WTC11 (cell line): ENCODE measurements at regions not wholly inside any gene's neighbourhood (a gene's known extent, or its start where the extent isn't known, plus 50 kb on each side); places are given as distances from the start of the nearest gene placed in this dataset.

Source experiments
- ATAC-seq: fragments of 200-7000 bp; cut with Tn5 transposase; 2 replicates; pipeline ENCODE4 v1.10.0; 2021; ENCODE audit warnings: mild to moderate bottlenecking, moderate library complexity
- CTCF ChIA-PET: fragments of 300-600 bp; sonication (Branson Sonifier 250); formaldehyde crosslinking; loops from one replicate; lab custom pipeline; 2021; ENCODE audit warnings: antibody characterized with exemption; lab: Charles Lee
- POLR2A ChIA-PET: fragments of 350-600 bp; sonication (Branson Sonifier 250); formaldehyde crosslinking; loops from one replicate; lab custom pipeline; 2021; ENCODE audit warnings: antibody characterized with exemption; lab: Charles Lee
- DNase-seq: peaks from one replicate; pipeline ENCODE4 v3.0.0; 2021; ENCODE audit warnings: low spot score
- H3K27ac Mint-ChIP-seq: 2 replicates; pipeline ENCODE4 v1.8.0; 2021; ENCODE audit warnings: mixed read lengths
- H3K27me3 Mint-ChIP-seq: 2 replicates; pipeline ENCODE4 v1.8.0; 2021; ENCODE audit warnings: low read depth, mild to moderate bottlenecking, moderate library complexity, mixed read lengths
- H3K36me3 Mint-ChIP-seq: 2 replicates; pipeline ENCODE4 v1.8.0; 2021; ENCODE audit warnings: mixed read lengths
- H3K4me1 Mint-ChIP-seq: 2 replicates; pipeline ENCODE4 v1.8.0; 2022; ENCODE audit warnings: mixed read lengths
- H3K4me3 Mint-ChIP-seq: 2 replicates; pipeline ENCODE4 v1.8.0; 2021; ENCODE audit warnings: mild to moderate bottlenecking, moderate library complexity, mixed read lengths
- H3K9me3 Mint-ChIP-seq: 2 replicates; pipeline ENCODE4 v1.8.0; 2021; ENCODE audit warnings: mixed read lengths
- CREM ChIP-seq: sonication (generic); formaldehyde crosslinking; IDR thresholded peaks from 2 replicates; pipeline ENCODE4 v1.8.1; 2022; ENCODE audit warnings: mild to moderate bottlenecking, missing genetic modification reagents, moderate library complexity
- ESRRA ChIP-seq: sonication (generic); formaldehyde crosslinking; IDR thresholded peaks from 2 replicates; pipeline ENCODE4 v1.8.1; 2022; ENCODE audit warnings: mild to moderate bottlenecking, missing genetic modification reagents, borderline replicate concordance
- GRHL2 ChIP-seq: fragments of 250-450 bp; sonication (Bioruptor Pico); IDR thresholded peaks from 2 replicates; pipeline ENCODE4 v1.8.0; 2022; ENCODE audit warnings: mild to moderate bottlenecking, moderate library complexity; ENCODE audit not compliant: insufficient replicate concordance, severe bottlenecking
- MXD4 ChIP-seq: fragments of 250-450 bp; sonication (Bioruptor Pico); IDR thresholded peaks from 2 replicates; pipeline ENCODE4 v1.8.0; 2021; ENCODE audit warnings: mild to moderate bottlenecking, moderate library complexity, borderline replicate concordance
- NR1H2 ChIP-seq: sonication (generic); formaldehyde crosslinking; IDR thresholded peaks from 2 replicates; pipeline ENCODE4 v1.9.0; 2021; ENCODE audit warnings: mild to moderate bottlenecking, moderate library complexity, missing genetic modification reagents
- PRRX2 ChIP-seq: fragments of 250-450 bp; sonication (Bioruptor Pico); IDR thresholded peaks from 2 replicates; pipeline ENCODE4 v1.8.0; 2021; ENCODE audit warnings: mild to moderate bottlenecking
- SMAD4 ChIP-seq: sonication (generic); formaldehyde crosslinking; IDR thresholded peaks from 2 replicates; pipeline ENCODE4 v1.8.0; 2022; ENCODE audit warnings: mild to moderate bottlenecking, missing genetic modification reagents
- SP1 ChIP-seq: sonication (generic); formaldehyde crosslinking; conservative IDR thresholded peaks from 2 replicates; pipeline ENCODE4 v1.8.1; 2022; ENCODE audit warnings: missing genetic modification reagents
- ZNF138 ChIP-seq: sonication (generic); formaldehyde crosslinking; conservative IDR thresholded peaks from 2 replicates; pipeline ENCODE4 v1.8.1; 2022; ENCODE audit warnings: mild to moderate bottlenecking, moderate library complexity, missing genetic modification reagents
- ZNF219 ChIP-seq: sonication (generic); formaldehyde crosslinking; IDR thresholded peaks from 2 replicates; pipeline ENCODE4 v1.8.0; 2023; ENCODE audit warnings: missing genetic modification reagents, mild to moderate bottlenecking, borderline replicate concordance
- TF ChIP-seq, protein P1 (sequence below): sonication (generic); formaldehyde crosslinking; IDR thresholded peaks from 2 replicates; pipeline ENCODE4 v1.8.0; 2022; ENCODE audit warnings: missing genetic modification reagents
- TF ChIP-seq, protein P2 (sequence below): sonication (generic); formaldehyde crosslinking; conservative IDR thresholded peaks from 2 replicates; pipeline ENCODE4 v1.8.1; 2023; ENCODE audit warnings: mild to moderate bottlenecking, low read depth, missing genetic modification reagents, moderate library complexity
- TF ChIP-seq, protein P3 (sequence below): fragments of 250-450 bp; sonication (Bioruptor Pico); IDR thresholded peaks from 2 replicates; pipeline ENCODE4 v1.9.0; 2021; ENCODE audit warnings: mild to moderate bottlenecking

DNA sequence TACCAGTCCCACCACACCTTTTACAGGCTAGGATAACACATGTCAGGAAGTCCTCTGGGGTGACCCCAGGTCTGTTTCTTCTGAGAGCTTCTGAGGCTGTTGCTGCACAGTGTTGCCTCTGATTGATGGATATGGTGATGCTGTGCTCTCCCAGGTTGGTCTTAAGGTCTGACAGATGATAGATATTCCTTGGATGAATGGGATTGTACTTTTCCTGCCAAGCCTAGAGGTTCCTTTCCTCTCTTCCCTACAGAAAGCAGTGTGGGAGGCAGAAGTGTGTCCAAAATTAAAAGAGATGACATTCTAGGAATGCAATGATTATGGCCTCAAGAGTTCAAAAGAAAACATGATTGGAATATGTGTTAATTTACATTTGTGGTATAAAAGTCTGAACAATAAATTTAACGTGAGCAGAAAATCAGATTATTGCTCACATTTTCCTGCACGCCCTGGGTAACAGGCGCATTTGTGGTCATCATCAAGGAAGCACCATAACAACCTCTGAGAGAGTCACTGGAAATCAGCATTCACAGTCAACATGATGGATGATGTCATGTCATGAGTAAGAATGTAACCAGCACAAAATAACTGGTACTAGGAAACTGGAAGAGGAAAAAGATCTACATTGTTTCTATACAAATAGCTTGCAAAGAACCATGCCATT lies 73.7 kb downstream of the BBS10 start:
- peaks cover 8% of the 10 kb centered on the region for H3K4me1 Mint-ChIP-seq
- H3K9me3 Mint-ChIP-seq: no peaks in the 10 kb centered on the region
- H3K27me3 Mint-ChIP-seq: no peaks in the 10 kb centered on the region
- POLR2A ChIA-PET: no interaction called here
- DNase-seq (no peak), ATAC-seq (no peak)
- no peaks in the 10 kb centered on the region for H3K36me3 Mint-ChIP-seq
- no peak for TF ChIP-seq CREM (CRISPR knock-in tag)
- no peak for TF ChIP-seq MXD4 (CRISPR knock-in tag)
- no peak for TF ChIP-seq PRRX2 (CRISPR knock-in tag)
- TF ChIP-seq, protein P1, sequence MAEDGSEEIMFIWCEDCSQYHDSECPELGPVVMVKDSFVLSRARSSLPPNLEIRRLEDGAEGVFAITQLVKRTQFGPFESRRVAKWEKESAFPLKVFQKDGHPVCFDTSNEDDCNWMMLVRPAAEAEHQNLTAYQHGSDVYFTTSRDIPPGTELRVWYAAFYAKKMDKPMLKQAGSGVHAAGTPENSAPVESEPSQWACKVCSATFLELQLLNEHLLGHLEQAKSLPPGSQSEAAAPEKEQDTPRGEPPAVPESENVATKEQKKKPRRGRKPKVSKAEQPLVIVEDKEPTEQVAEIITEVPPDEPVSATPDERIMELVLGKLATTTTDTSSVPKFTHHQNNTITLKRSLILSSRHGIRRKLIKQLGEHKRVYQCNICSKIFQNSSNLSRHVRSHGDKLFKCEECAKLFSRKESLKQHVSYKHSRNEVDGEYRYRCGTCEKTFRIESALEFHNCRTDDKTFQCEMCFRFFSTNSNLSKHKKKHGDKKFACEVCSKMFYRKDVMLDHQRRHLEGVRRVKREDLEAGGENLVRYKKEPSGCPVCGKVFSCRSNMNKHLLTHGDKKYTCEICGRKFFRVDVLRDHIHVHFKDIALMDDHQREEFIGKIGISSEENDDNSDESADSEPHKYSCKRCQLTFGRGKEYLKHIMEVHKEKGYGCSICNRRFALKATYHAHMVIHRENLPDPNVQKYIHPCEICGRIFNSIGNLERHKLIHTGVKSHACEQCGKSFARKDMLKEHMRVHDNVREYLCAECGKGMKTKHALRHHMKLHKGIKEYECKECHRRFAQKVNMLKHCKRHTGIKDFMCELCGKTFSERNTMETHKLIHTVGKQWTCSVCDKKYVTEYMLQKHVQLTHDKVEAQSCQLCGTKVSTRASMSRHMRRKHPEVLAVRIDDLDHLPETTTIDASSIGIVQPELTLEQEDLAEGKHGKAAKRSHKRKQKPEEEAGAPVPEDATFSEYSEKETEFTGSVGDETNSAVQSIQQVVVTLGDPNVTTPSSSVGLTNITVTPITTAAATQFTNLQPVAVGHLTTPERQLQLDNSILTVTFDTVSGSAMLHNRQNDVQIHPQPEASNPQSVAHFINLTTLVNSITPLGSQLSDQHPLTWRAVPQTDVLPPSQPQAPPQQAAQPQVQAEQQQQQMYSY (CRISPR knock-in tag): no peak
- no peak for TF ChIP-seq ZNF138 (CRISPR knock-in tag)
- no peak for TF ChIP-seq GRHL2 (CRISPR knock-in tag)
- no peak for TF ChIP-seq SMAD4 (CRISPR knock-in tag)
- no peak for TF ChIP-seq ESRRA (CRISPR knock-in tag)
- TF ChIP-seq, protein P2, sequence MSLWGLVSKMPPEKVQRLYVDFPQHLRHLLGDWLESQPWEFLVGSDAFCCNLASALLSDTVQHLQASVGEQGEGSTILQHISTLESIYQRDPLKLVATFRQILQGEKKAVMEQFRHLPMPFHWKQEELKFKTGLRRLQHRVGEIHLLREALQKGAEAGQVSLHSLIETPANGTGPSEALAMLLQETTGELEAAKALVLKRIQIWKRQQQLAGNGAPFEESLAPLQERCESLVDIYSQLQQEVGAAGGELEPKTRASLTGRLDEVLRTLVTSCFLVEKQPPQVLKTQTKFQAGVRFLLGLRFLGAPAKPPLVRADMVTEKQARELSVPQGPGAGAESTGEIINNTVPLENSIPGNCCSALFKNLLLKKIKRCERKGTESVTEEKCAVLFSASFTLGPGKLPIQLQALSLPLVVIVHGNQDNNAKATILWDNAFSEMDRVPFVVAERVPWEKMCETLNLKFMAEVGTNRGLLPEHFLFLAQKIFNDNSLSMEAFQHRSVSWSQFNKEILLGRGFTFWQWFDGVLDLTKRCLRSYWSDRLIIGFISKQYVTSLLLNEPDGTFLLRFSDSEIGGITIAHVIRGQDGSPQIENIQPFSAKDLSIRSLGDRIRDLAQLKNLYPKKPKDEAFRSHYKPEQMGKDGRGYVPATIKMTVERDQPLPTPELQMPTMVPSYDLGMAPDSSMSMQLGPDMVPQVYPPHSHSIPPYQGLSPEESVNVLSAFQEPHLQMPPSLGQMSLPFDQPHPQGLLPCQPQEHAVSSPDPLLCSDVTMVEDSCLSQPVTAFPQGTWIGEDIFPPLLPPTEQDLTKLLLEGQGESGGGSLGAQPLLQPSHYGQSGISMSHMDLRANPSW (CRISPR knock-in tag): no peak
- TF ChIP-seq, protein P3, sequence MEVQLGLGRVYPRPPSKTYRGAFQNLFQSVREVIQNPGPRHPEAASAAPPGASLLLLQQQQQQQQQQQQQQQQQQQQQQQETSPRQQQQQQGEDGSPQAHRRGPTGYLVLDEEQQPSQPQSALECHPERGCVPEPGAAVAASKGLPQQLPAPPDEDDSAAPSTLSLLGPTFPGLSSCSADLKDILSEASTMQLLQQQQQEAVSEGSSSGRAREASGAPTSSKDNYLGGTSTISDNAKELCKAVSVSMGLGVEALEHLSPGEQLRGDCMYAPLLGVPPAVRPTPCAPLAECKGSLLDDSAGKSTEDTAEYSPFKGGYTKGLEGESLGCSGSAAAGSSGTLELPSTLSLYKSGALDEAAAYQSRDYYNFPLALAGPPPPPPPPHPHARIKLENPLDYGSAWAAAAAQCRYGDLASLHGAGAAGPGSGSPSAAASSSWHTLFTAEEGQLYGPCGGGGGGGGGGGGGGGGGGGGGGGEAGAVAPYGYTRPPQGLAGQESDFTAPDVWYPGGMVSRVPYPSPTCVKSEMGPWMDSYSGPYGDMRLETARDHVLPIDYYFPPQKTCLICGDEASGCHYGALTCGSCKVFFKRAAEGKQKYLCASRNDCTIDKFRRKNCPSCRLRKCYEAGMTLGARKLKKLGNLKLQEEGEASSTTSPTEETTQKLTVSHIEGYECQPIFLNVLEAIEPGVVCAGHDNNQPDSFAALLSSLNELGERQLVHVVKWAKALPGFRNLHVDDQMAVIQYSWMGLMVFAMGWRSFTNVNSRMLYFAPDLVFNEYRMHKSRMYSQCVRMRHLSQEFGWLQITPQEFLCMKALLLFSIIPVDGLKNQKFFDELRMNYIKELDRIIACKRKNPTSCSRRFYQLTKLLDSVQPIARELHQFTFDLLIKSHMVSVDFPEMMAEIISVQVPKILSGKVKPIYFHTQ: no peak
- no peak for TF ChIP-seq ZNF219 (CRISPR knock-in tag)
- no peak for TF ChIP-seq SP1 (CRISPR knock-in tag)
- CTCF ChIA-PET: no interaction called here
- H3K27ac Mint-ChIP-seq: no peak overlapping the region
- no peak overlapping the region for H3K4me3 Mint-ChIP-seq

DNA sequence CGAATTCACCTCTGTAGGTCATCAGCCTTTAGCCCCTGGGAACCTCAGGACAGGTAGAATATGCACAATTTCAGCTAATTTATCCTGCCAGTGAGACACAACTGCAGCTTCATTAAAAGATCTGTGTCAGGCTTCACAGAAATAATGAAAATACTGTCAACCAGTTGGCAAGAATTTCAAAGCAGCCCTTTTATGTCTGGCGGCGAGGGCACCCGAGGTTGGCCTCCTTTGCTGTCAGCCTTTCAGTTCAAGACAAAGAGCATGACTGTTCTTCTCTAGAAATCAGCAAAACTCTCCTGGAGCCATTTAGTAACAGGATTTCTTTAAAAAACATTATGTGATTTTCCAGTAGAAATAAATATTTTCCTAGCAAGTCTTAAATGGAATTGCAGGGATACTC lies 75.9 kb downstream of the BBS10 start:
- TF ChIP-seq NR1H2 (CRISPR knock-in tag): no peak
- DNase-seq (no peak), ATAC-seq (no peak)
- CTCF ChIA-PET: no interaction called here
- Mint-ChIP-seq H3K27me3 (no peaks in the 10 kb centered on the region), H3K27ac (no peak overlapping the region), H3K9me3 (no peaks in the 10 kb centered on the region), H3K4me1 (0 out of 2 replicates have a peak, but pooled peaks cover 3% of the 10 kb centered on the region), H3K4me3 (no peak overlapping the region), H3K36me3 (no peaks in the 10 kb centered on the region)
- POLR2A ChIA-PET: no interaction called here
